ENCODE measurements at regions not wholly inside any gene's neighbourhood (a gene's known extent, or its start where the extent isn't known, plus 50 kb on each side); places are given as distances from the start of the nearest gene placed in this dataset.

- ATAC-seq, result no peak
- 35% methylated on average over 4 of the region's 4 CpGs for WGBS (ENCODE audit: insufficient coverage, low coverage, low lambda C conversion rate, missing lambda C conversion rate)
- H3K4me3 ChIP-seq, result no peak overlapping the region
Measured at GRCh38 chr11:93075782-93076181, 106.3 kb downstream of the MTNR1B start.

GRCh38 chr11:93080146-93080759 is 110.8 kb downstream of the MTNR1B start:
- Histone ChIP-seq H3K4me3 (no peak overlapping the region), H3K27ac (no peak overlapping the region), H3K36me3 (no peaks in the 10 kb centered on the region), H3K9me3 (no peaks in the 10 kb centered on the region), H3K27me3 (no peaks in the 10 kb centered on the region), H3K4me1 (no peaks in the 10 kb centered on the region)
- intact Hi-C loops (cut with DNase I), result no loop called here
- 88% methylated on average over 4 of the region's 6 CpGs for WGBS (ENCODE audit: insufficient coverage, low coverage, low lambda C conversion rate, missing lambda C conversion rate)
- no peak for ATAC-seq
- no peak for DNase-seq
- TF ChIP-seq POLR2A (IDR thresholded peaks at IDR 0.05) (no peak), CTCF (IDR thresholded peaks at IDR 0.05) (no peak)

More at GRCh38 chr11:93075782-93076181, 106.3 kb downstream of the MTNR1B start:
- TF ChIP-seq CTCF (IDR thresholded peaks at IDR 0.05), result no peak
- TF ChIP-seq POLR2A (IDR thresholded peaks at IDR 0.05), result no peak
- Histone ChIP-seq H3K36me3 (no peaks in the 10 kb centered on the region), H3K4me1 (no peaks in the 10 kb centered on the region), H3K27me3 (no peaks in the 10 kb centered on the region), H3K9me3 (no peaks in the 10 kb centered on the region), H3K27ac (no peak overlapping the region)
- DNase-seq, result no peak
- intact Hi-C loops (cut with DNase I), result no loop called here

- WGBS (ENCODE audit: insufficient coverage, low coverage, low lambda C conversion rate, missing lambda C conversion rate), result 57% methylated on average over 1 of the region's 1 CpG
- ATAC-seq, result no peak
- no peak for DNase-seq
- TF ChIP-seq POLR2A (IDR thresholded peaks at IDR 0.05) (no peak), CTCF (IDR thresholded peaks at IDR 0.05) (no peak)
- H3K27me3 ChIP-seq, result no peaks in the 10 kb centered on the region
- intact Hi-C loops (cut with DNase I), result no loop called here
- H3K4me1 ChIP-seq, result no peaks in the 10 kb centered on the region
- H3K4me3 ChIP-seq, result no peak overlapping the region
- H3K27ac ChIP-seq, result no peak overlapping the region
- no peaks in the 10 kb centered on the region for H3K9me3 ChIP-seq
- H3K36me3 ChIP-seq, result no peaks in the 10 kb centered on the region
Measured at GRCh38 chr11:93081694-93082093, 112.2 kb downstream of the MTNR1B start.

GRCh38 chr11:93082900-93083299 is 113.4 kb downstream of the MTNR1B start:
- WGBS (ENCODE audit: insufficient coverage, low coverage, low lambda C conversion rate, missing lambda C conversion rate), result 75% methylated on average over 5 of the region's 6 CpGs
- no peaks in the 10 kb centered on the region for H3K9me3 ChIP-seq
- H3K36me3 ChIP-seq, result no peaks in the 10 kb centered on the region
- H3K4me1 ChIP-seq, result no peaks in the 10 kb centered on the region
- no peaks in the 10 kb centered on the region for H3K27me3 ChIP-seq
- H3K4me3 ChIP-seq, result no peak overlapping the region
- TF ChIP-seq POLR2A (IDR thresholded peaks at IDR 0.05) (no peak), CTCF (IDR thresholded peaks at IDR 0.05) (no peak)
- no peak overlapping the region for H3K27ac ChIP-seq
- no peak for DNase-seq
- ATAC-seq, result no peak
- intact Hi-C loops (cut with DNase I), result no loop called here
